Lower leg skin (tissue), 3 donors: ENCODE measurements at regions not wholly inside any gene's neighbourhood (a gene's known extent, or its start where the extent isn't known, plus 50 kb on each side); places are given as distances from the start of the nearest gene placed in this dataset.

Source experiments
- CTCF ChIP-seq, 3 donors: fragments of 450-650 bp; IDR thresholded peaks; one replicate each; pipeline ENCODE4 v1.5.1; 2016; ENCODE audit warnings: antibody characterized with exemption in 3 of 3, mild to moderate bottlenecking in 3 of 3, moderate library complexity in 2 of 3
- POLR2A ChIP-seq, 2 donors: fragments of 450-650 bp; IDR thresholded peaks; one replicate each; pipeline ENCODE4 v1.6.1; 2016 to 2017; ENCODE audit warnings: antibody characterized with exemption in 2 of 2, mild to moderate bottlenecking in 1 of 2, moderate library complexity in 1 of 2

GRCh38 chr1:99397029-99397428, 132.7 kb downstream of the PLPPR4 start:
- no peak for TF ChIP-seq CTCF (IDR thresholded peaks at IDR 0.05)
- TF ChIP-seq POLR2A (IDR thresholded peaks at IDR 0.05), result no peak
